ENCODE measurements at regions not wholly inside any gene's neighbourhood (a gene's known extent, or its start where the extent isn't known, plus 50 kb on each side); places are given as distances from the start of the nearest gene placed in this dataset.

DNA sequence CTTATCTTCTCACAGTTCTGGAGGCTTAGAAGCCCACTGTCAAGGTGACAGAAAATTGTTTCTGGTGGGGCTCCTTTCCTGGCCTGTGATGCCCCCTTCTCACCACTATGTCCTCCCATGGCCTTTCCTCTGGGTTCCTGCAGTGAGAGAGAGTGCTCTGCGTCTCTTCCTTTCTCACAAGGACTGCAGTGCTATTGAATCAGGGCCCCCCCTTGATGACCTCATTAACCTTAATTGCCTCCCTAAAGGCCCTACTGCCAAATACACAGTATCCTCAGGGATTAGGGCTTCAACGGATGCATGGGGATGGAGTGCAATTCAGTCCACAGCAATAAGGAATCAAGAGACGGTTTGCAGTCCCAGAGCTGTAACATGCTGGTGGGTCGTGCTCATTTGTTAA, 82.0 kb upstream of the GRB10 start:
- no peak overlapping the region for H2AFZ ChIP-seq (ENCODE audit: low read length)
- peaks cover 2% of the 10 kb centered on the region for H3K27me3 ChIP-seq (ENCODE audit: control insufficient read depth, insufficient read depth, low read length)
- no peak overlapping the region for H3K4me2 ChIP-seq (ENCODE audit: extremely low read depth, insufficient read depth, low read length)
- H4K20me1 ChIP-seq (ENCODE audit: control insufficient read depth, extremely low read depth, insufficient read depth, low read length): no peaks in the 10 kb centered on the region
- H3K27ac ChIP-seq (ENCODE audit: insufficient read depth, low read length): no peak overlapping the region
- no peaks in the 10 kb centered on the region for H3K36me3 ChIP-seq (ENCODE audit: control insufficient read depth, insufficient read depth, low read length)
- TF ChIP-seq, protein P1, sequence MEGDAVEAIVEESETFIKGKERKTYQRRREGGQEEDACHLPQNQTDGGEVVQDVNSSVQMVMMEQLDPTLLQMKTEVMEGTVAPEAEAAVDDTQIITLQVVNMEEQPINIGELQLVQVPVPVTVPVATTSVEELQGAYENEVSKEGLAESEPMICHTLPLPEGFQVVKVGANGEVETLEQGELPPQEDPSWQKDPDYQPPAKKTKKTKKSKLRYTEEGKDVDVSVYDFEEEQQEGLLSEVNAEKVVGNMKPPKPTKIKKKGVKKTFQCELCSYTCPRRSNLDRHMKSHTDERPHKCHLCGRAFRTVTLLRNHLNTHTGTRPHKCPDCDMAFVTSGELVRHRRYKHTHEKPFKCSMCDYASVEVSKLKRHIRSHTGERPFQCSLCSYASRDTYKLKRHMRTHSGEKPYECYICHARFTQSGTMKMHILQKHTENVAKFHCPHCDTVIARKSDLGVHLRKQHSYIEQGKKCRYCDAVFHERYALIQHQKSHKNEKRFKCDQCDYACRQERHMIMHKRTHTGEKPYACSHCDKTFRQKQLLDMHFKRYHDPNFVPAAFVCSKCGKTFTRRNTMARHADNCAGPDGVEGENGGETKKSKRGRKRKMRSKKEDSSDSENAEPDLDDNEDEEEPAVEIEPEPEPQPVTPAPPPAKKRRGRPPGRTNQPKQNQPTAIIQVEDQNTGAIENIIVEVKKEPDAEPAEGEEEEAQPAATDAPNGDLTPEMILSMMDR (conservative IDR thresholded peaks at IDR 0.05 in 1 of 2, IDR thresholded peaks at IDR 0.05 in 1 of 2; ENCODE audit: low read depth in 1 of 2, low read length in 2 of 2): no peak
- TF ChIP-seq EZH2 (IDR thresholded peaks at IDR 0.05; ENCODE audit: low read length, missing control alignments): no peak
- H3K4me1 ChIP-seq (ENCODE audit: control insufficient read depth, extremely low read depth, insufficient read depth, low read length): peaks cover 4% of the 10 kb centered on the region
- H3K4me3 ChIP-seq (replicated peaks in 1 of 4; ENCODE audit: control extremely low read depth in 1 of 4, insufficient read depth in 1 of 4, low read depth in 3 of 4, low read length in 4 of 4): no peak overlapping the region
- DNase-seq (ENCODE audit: low read depth in 2 of 2): no peak
- H3K9me3 ChIP-seq (ENCODE audit: control insufficient read depth, insufficient read depth, low read depth, low read length): no peaks in the 10 kb centered on the region
- no peaks in the 10 kb centered on the region for H3K79me2 ChIP-seq (ENCODE audit: control insufficient read depth, insufficient read depth, low read length)
- no peak overlapping the region for H3K9ac ChIP-seq (ENCODE audit: insufficient read depth, low read length)

DNA sequence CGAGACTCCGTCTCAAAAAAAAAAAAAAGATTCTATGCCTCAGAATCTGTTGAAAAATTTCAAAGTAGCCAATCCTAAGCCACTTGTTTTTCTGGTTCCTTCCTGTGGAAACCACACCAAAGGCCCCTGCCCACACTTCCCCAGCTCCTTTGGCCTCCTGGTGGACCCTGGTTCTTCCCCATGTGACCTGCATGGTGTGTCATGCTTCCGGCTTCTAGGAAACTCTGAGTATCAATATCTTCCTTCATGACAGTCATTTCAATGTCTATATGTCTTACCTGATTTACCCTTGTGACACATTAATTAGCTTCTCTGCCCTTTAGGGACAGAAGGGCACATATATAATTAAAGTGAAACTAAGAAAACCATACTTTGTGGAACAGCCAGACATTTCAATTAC, 80.4 kb upstream of the GRB10 start:
- no peak for DNase-seq (ENCODE audit: low read depth in 2 of 2)
- H3K27me3 ChIP-seq (ENCODE audit: control insufficient read depth, insufficient read depth, low read length): peaks cover 2% of the 10 kb centered on the region
- H3K4me1 ChIP-seq (ENCODE audit: control insufficient read depth, extremely low read depth, insufficient read depth, low read length): no peaks in the 10 kb centered on the region
- no peak overlapping the region for H2AFZ ChIP-seq (ENCODE audit: low read length)
- H3K4me2 ChIP-seq (ENCODE audit: extremely low read depth, insufficient read depth, low read length): no peak overlapping the region
- H4K20me1 ChIP-seq (ENCODE audit: control insufficient read depth, extremely low read depth, insufficient read depth, low read length): no peaks in the 10 kb centered on the region
- H3K36me3 ChIP-seq (ENCODE audit: control insufficient read depth, insufficient read depth, low read length): no peaks in the 10 kb centered on the region
- H3K4me3 ChIP-seq (replicated peaks in 1 of 4; ENCODE audit: control extremely low read depth in 1 of 4, insufficient read depth in 1 of 4, low read depth in 3 of 4, low read length in 4 of 4): no peak overlapping the region
- no peak for TF ChIP-seq EZH2 (IDR thresholded peaks at IDR 0.05; ENCODE audit: low read length, missing control alignments)
- TF ChIP-seq, protein P1 (conservative IDR thresholded peaks at IDR 0.05 in 1 of 2, IDR thresholded peaks at IDR 0.05 in 1 of 2; ENCODE audit: low read depth in 1 of 2, low read length in 2 of 2): no peak
- no peaks in the 10 kb centered on the region for H3K9me3 ChIP-seq (ENCODE audit: control insufficient read depth, insufficient read depth, low read depth, low read length)
- H3K9ac ChIP-seq (ENCODE audit: insufficient read depth, low read length): no peak overlapping the region
- H3K27ac ChIP-seq (ENCODE audit: insufficient read depth, low read length): no peak overlapping the region
- H3K79me2 ChIP-seq (ENCODE audit: control insufficient read depth, insufficient read depth, low read length): no peaks in the 10 kb centered on the region

DNA sequence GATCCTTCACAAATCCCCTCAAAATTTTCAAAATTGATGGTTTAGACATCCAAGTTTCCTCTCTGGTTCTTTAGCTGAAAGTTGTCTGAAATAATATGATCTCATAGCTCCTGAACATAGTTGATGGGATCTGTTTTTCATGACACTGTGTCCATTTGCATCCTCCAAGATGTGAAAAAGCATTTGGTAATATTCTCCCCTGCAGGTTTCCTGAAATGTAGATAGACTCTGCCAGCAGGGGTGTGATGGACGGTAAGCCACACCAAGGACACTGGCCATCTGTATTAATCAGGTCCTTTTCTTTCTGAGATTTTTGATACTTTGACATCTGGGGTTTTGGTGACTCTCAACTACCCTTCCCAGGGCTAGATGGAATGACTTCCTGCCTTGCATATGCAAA, 79.6 kb upstream of the GRB10 start:
- no peak overlapping the region for H3K4me2 ChIP-seq (ENCODE audit: extremely low read depth, insufficient read depth, low read length)
- H3K36me3 ChIP-seq (ENCODE audit: control insufficient read depth, insufficient read depth, low read length): no peaks in the 10 kb centered on the region
- H3K9me3 ChIP-seq (ENCODE audit: control insufficient read depth, insufficient read depth, low read depth, low read length): no peaks in the 10 kb centered on the region
- no peaks in the 10 kb centered on the region for H3K79me2 ChIP-seq (ENCODE audit: control insufficient read depth, insufficient read depth, low read length)
- no peaks in the 10 kb centered on the region for H4K20me1 ChIP-seq (ENCODE audit: control insufficient read depth, extremely low read depth, insufficient read depth, low read length)
- DNase-seq (ENCODE audit: low read depth in 2 of 2): no peak
- H3K9ac ChIP-seq (ENCODE audit: insufficient read depth, low read length): no peak overlapping the region
- H3K4me3 ChIP-seq (replicated peaks in 1 of 4; ENCODE audit: control extremely low read depth in 1 of 4, insufficient read depth in 1 of 4, low read depth in 3 of 4, low read length in 4 of 4): no peak overlapping the region
- no peak overlapping the region for H2AFZ ChIP-seq (ENCODE audit: low read length)
- peaks cover 2% of the 10 kb centered on the region for H3K27me3 ChIP-seq (ENCODE audit: control insufficient read depth, insufficient read depth, low read length)
- no peak for TF ChIP-seq EZH2 (IDR thresholded peaks at IDR 0.05; ENCODE audit: low read length, missing control alignments)
- TF ChIP-seq, protein P1 (conservative IDR thresholded peaks at IDR 0.05 in 1 of 2, IDR thresholded peaks at IDR 0.05 in 1 of 2; ENCODE audit: low read depth in 1 of 2, low read length in 2 of 2): no peak
- no peak overlapping the region for H3K27ac ChIP-seq (ENCODE audit: insufficient read depth, low read length)
- H3K4me1 ChIP-seq (ENCODE audit: control insufficient read depth, extremely low read depth, insufficient read depth, low read length): no peaks in the 10 kb centered on the region

Measured in fibroblast of lung (primary cell).